K562 (cell line): ENCODE measurements at regions not wholly inside any gene's neighbourhood (a gene's known extent, or its start where the extent isn't known, plus 50 kb on each side); places are given as distances from the start of the nearest gene placed in this dataset.

Experiments used
- ATAC-seq: fragments of 200-7000 bp; cut with Tn5 transposase; 3 replicates; pipeline ENCODE4 v1.9.1; 2020; ENCODE audit warnings: moderate library complexity
- BruUV-seq: library from RNA; stranded (reverse); fragments of 400-500 nt; replicated peaks from 2 replicates; lab custom pipeline; 2021; lab: Mats Ljungman, UMichigan
- CTCF ChIA-PET: fragments of 300-600 bp; formaldehyde crosslinking; extraction: SDS; loops from one replicate; lab custom pipeline; 2021; ENCODE audit warnings: low intra/inter-chr PET ratio; lab: Yijun Ruan, JAX
- POLR2A ChIA-PET: fragments of 300-600, 350-650 bp; sonication (Branson Sonifier 250); formaldehyde crosslinking; extraction: SDS; loops from one replicate; lab custom pipeline; 2021; ENCODE audit warnings: antibody characterized with exemption, inconsistent platforms; lab: Yijun Ruan, JAX
- DNase-seq, 4 experiments: peaks; one replicate each; pipeline versions ENCODE4 v3.0.0 to v3.0.0-alpha.2; 2011 to 2018; ENCODE audit warnings: low spot score in 3 of 4, mixed read lengths in 3 of 4; ENCODE audit errors: extremely low read depth in 1 of 4
- FAIRE-seq: peaks from 2 replicates; lab custom pipeline; 2011; peaks lifted over from hg19 to GRCh38; lab: Jason Lieb, UNC
- H2AFZ ChIP-seq: 2 replicates; pipeline ENCODE4 v1.6.0; 2011; ENCODE audit warnings: low read depth, low read length, control low read depth, inconsistent platforms
- H3K27ac ChIP-seq: fragments of 200-600 bp; 3 replicates; pipeline ENCODE4 v1.8.0; 2011; ENCODE audit warnings: low read depth, mild to moderate bottlenecking, control low read depth, inconsistent platforms, low read length, moderate library complexity, mixed read lengths; ENCODE audit errors: extremely low read depth
- H3K27me3 ChIP-seq, 2 experiments: fragments of 300-600 bp in 1 of 2; 2 replicates in 1 of 2; 3 replicates in 1 of 2; pipeline versions ENCODE4 v1.6.0 to v1.8.0; 2011; ENCODE audit warnings: inconsistent platforms in 2 of 2, low read length in 2 of 2, mild to moderate bottlenecking in 1 of 2, mixed read lengths in 1 of 2, moderate library complexity in 1 of 2; ENCODE audit not compliant: control insufficient read depth in 2 of 2, insufficient read depth in 2 of 2
- H3K36me3 ChIP-seq: fragments of 300-600 bp; 3 replicates; pipeline ENCODE4 v1.8.0; 2011; ENCODE audit warnings: mild to moderate bottlenecking, low read length, inconsistent platforms; ENCODE audit not compliant: control insufficient read depth, insufficient read depth
- H3K4me1 ChIP-seq, 2 experiments: fragments of 200-600 bp in 1 of 2; replicated peaks in 1 of 2; 2 replicates in 1 of 2; 3 replicates in 1 of 2; pipeline versions ENCODE4 v1.5.1 to v1.8.0; 2011; ENCODE audit warnings: inconsistent platforms in 2 of 2, low read length in 2 of 2, mild to moderate bottlenecking in 1 of 2, mixed read lengths in 1 of 2, moderate library complexity in 1 of 2; ENCODE audit not compliant: control insufficient read depth in 2 of 2, insufficient read depth in 2 of 2
- H3K4me2 ChIP-seq: 2 replicates; pipeline ENCODE4 v1.6.1; 2011; ENCODE audit warnings: low read length, control low read depth, inconsistent platforms, mixed read lengths; ENCODE audit not compliant: insufficient read depth
- H3K4me3 ChIP-seq: fragments of 200-600 bp; sonication (generic), shearing (Covaris generic); 2 replicates; pipeline ENCODE4 v1.5.1; 2016; ENCODE audit warnings: control low read depth, inconsistent platforms
- H3K79me2 ChIP-seq: fragments of 200-600 bp; 3 replicates; pipeline ENCODE4 v1.8.0; 2011; ENCODE audit warnings: low read length, inconsistent platforms; ENCODE audit not compliant: control insufficient read depth, insufficient read depth
- H3K9ac ChIP-seq, 2 experiments: 2 replicates each; pipeline versions ENCODE4 v1.6.0 to v1.6.1; 2011; ENCODE audit warnings: low read depth in 2 of 2, low read length in 2 of 2, control low read depth in 1 of 2, inconsistent platforms in 1 of 2, mild to moderate bottlenecking in 1 of 2, mixed read lengths in 1 of 2; ENCODE audit not compliant: insufficient read depth in 1 of 2
- H3K9me1 ChIP-seq: one replicate; pipeline ENCODE4 v1.6.0; 2011; ENCODE audit warnings: inconsistent platforms, mild to moderate bottlenecking, low read length, moderate library complexity; ENCODE audit not compliant: control insufficient read depth, insufficient read depth
- H3K9me3 ChIP-seq: replicated peaks from 2 replicates; pipeline ENCODE4 v1.5.1; 2011; ENCODE audit warnings: low read depth, low read length, inconsistent platforms; ENCODE audit not compliant: control insufficient read depth, insufficient read depth
- H4K20me1 ChIP-seq: replicated peaks from 2 replicates; pipeline ENCODE4 v1.6.1; 2011; ENCODE audit warnings: low read length, inconsistent platforms, mixed read lengths; ENCODE audit not compliant: control insufficient read depth, insufficient read depth
- BDP1 ChIP-seq: IDR thresholded peaks from 3 replicates; pipeline ENCODE4 v1.6.1; 2011; ENCODE audit not compliant: insufficient read length, insufficient read depth
- CREB5 ChIP-seq: fragments of 250-450 bp; sonication (Bioruptor Pico); IDR thresholded peaks from 2 replicates; pipeline ENCODE4 v1.5.0; 2020; ENCODE audit warnings: mild to moderate bottlenecking
- CXXC5 ChIP-seq: fragments of 250-450 bp; sonication (Bioruptor Pico); IDR thresholded peaks from 2 replicates; pipeline ENCODE4 v1.8.0; 2022; ENCODE audit warnings: inconsistent platforms, mild to moderate bottlenecking, moderate library complexity
- E2F8 ChIP-seq: fragments of 450-650 bp; IDR thresholded peaks from 2 replicates; pipeline ENCODE4 v1.7.1; 2018; ENCODE audit warnings: mild to moderate bottlenecking, low read depth; ENCODE audit not compliant: partially characterized antibody
- HOMEZ ChIP-seq: fragments of 250-450 bp; sonication (Bioruptor Pico); IDR thresholded peaks from 2 replicates; pipeline ENCODE4 v1.4.0; 2020; ENCODE audit warnings: mild to moderate bottlenecking, moderate library complexity
- IRF1 ChIP-seq: sonication (generic); formaldehyde crosslinking; IDR thresholded peaks from 2 replicates; pipeline ENCODE4 v1.8.0; 2022; ENCODE audit warnings: missing genetic modification reagents, mild to moderate bottlenecking, borderline replicate concordance
- MEF2D ChIP-seq: conservative IDR thresholded peaks from 2 replicates; pipeline ENCODE4 v1.6.1; 2016; ENCODE audit warnings: low read depth, missing genetic modification characterization, missing compliant biosample characterization
- NR2C1 ChIP-seq, 2 experiments: fragments of 450-650 bp; IDR thresholded peaks; 2 replicates each; pipeline ENCODE4 v1.6.1; 2017; ENCODE audit warnings: mild to moderate bottlenecking in 2 of 2, antibody characterized with exemption in 1 of 2, inconsistent platforms in 1 of 2, missing compliant biosample characterization in 1 of 2, missing genetic modification characterization in 1 of 2
- SFPQ ChIP-seq: fragments of 200-400 bp; formaldehyde crosslinking; IDR thresholded peaks from 2 replicates; pipeline ENCODE4 v1.6.1; 2017; ENCODE audit warnings: mild to moderate bottlenecking, low read depth, low read length, moderate library complexity
- SNRNP70 ChIP-seq: fragments of 200-400 bp; formaldehyde crosslinking; optimal IDR thresholded peaks from 2 replicates; pipeline ENCODE3; 2017; ENCODE audit warnings: low read depth, low read length
- YBX1 ChIP-seq: fragments of 450-650 bp; IDR thresholded peaks from 2 replicates; pipeline ENCODE4 v1.7.1; 2016; ENCODE audit warnings: mild to moderate bottlenecking
- ZNF347 ChIP-seq: fragments of 450-650 bp; formaldehyde crosslinking; IDR thresholded peaks from 2 replicates; pipeline ENCODE4 v1.4.0; 2020; ENCODE audit warnings: low read depth, mild to moderate bottlenecking, moderate library complexity
- WGBS: fragments of 100-300 bp; shearing (Covaris generic); methylation state at CpG from one replicate; pipeline ENCODE4 v1.1.6; 2016; ENCODE audit warnings: low coverage, mixed read lengths; ENCODE audit not compliant: insufficient coverage; ENCODE audit errors: missing lambda C conversion rate; 5-methylcytosine and 5-hydroxymethylcytosine counted together
- in situ Hi-C: fragments of 300-500 bp; cut with MboI; formaldehyde crosslinking; loops from 4 replicates; pipeline ENCODE4 v1.15.0; 2018; ENCODE audit warnings: inconsistent platforms, mixed read lengths
- intact Hi-C: fragments of 100-400 bp; cut with micrococcal nuclease; formaldehyde crosslinking; loops from 2 replicates; pipeline ENCODE4 v1.14.2; 2022

GRCh38 chr22:49142891-49143290 is 684.8 kb downstream of the BRD1 start (continued):
- TF ChIP-seq CREB5 (no peak), CXXC5 (CRISPR knock-in tag) (no peak), MEF2D (tag) (no peak)

GRCh38 chr22:49142296-49142695 is 685.4 kb downstream of the BRD1 start:
- POLR2A ChIA-PET = no interaction called here
- no peak for FAIRE-seq
- no peak for TF ChIP-seq E2F8
- no peak for TF ChIP-seq NR2C1 (IDR thresholded peaks at IDR 0.05)
- TF ChIP-seq NR2C1 (tag; IDR thresholded peaks at IDR 0.05) = no peak
- no peak for TF ChIP-seq SFPQ
- TF ChIP-seq IRF1 (CRISPR knock-in tag) = no peak
- TF ChIP-seq BDP1 = no peak
- TF ChIP-seq SNRNP70 = no peak
- TF ChIP-seq HOMEZ (CRISPR knock-in tag) = no peak
- TF ChIP-seq YBX1 = no peak
- no peak for TF ChIP-seq ZNF347 (CRISPR knock-in tag)

More at GRCh38 chr22:49142296-49142695, 685.4 kb downstream of the BRD1 start:
- BruUV-seq = no TSS peak
- CTCF ChIA-PET = no interaction called here
- H2AFZ ChIP-seq = no peak overlapping the region
- intact Hi-C loops (no loop called here), in situ Hi-C loops (no loop called here)
- H3K4me1 ChIP-seq = no peaks in the 10 kb centered on the region
- ATAC-seq (no peak), DNase-seq (no peak)
- no peak overlapping the region for H3K4me2 ChIP-seq
- H3K4me3 ChIP-seq = no peak overlapping the region
- WGBS = 5% methylated on average over 15 of the region's 15 CpGs
- no peak overlapping the region for H3K27ac ChIP-seq
- H4K20me1 ChIP-seq = no peaks in the 10 kb centered on the region
- no peak overlapping the region for H3K9ac ChIP-seq
- no peaks in the 10 kb centered on the region for H3K79me2 ChIP-seq
- H3K9me1 ChIP-seq = no peaks in the 10 kb centered on the region
- H3K27me3 ChIP-seq = peaks cover 0 to 13% of the 10 kb centered on the region in 2 experiments; a peak in 2 of 5 replicates
- H3K36me3 ChIP-seq = no peaks in the 10 kb centered on the region
- H3K9me3 ChIP-seq = no peaks in the 10 kb centered on the region
